ENCODE measurements at regions not wholly inside any gene's neighbourhood (a gene's known extent, or its start where the extent isn't known, plus 50 kb on each side); places are given as distances from the start of the nearest gene placed in this dataset.

DNA sequence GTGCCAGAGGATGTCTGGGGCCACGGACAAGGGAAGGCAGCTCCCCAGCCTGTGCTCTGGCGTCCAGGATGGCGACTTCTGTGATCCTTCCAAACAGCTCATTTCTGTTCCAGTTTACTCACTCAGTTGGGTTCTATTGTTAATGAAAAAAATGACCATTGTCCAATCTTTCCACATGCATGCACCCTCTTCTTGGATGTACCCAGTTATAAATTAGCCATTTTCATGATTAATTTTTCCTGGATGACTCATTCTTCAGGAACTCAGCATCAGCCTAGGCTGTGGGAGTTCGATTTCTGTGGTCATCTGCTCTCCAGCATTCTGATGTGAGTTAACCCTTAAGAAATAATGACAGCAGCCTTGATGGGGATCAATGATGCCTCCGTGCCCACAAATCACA, 926.8 kb downstream of the BCL11B start:
- H3K27me3 ChIP-seq (replicated peaks; ENCODE audit: control insufficient read depth, insufficient read depth, low read length): no peaks in the 10 kb centered on the region
- DNase-seq (ENCODE audit: extremely low read depth, insufficient read length): no peak

GRCh38 chr14:98347686-98348085, 924.3 kb downstream of the BCL11B start:
- TF ChIP-seq, protein P1, sequence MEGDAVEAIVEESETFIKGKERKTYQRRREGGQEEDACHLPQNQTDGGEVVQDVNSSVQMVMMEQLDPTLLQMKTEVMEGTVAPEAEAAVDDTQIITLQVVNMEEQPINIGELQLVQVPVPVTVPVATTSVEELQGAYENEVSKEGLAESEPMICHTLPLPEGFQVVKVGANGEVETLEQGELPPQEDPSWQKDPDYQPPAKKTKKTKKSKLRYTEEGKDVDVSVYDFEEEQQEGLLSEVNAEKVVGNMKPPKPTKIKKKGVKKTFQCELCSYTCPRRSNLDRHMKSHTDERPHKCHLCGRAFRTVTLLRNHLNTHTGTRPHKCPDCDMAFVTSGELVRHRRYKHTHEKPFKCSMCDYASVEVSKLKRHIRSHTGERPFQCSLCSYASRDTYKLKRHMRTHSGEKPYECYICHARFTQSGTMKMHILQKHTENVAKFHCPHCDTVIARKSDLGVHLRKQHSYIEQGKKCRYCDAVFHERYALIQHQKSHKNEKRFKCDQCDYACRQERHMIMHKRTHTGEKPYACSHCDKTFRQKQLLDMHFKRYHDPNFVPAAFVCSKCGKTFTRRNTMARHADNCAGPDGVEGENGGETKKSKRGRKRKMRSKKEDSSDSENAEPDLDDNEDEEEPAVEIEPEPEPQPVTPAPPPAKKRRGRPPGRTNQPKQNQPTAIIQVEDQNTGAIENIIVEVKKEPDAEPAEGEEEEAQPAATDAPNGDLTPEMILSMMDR (IDR thresholded peaks at IDR 0.05; ENCODE audit: insufficient read depth, low read length, poor library complexity, severe bottlenecking): no peak
- Histone ChIP-seq H3K36me3 (ENCODE audit: control insufficient read depth, insufficient read depth, low read length) (no peaks in the 10 kb centered on the region), H3K27me3 (replicated peaks; ENCODE audit: control insufficient read depth, insufficient read depth, low read length) (no peaks in the 10 kb centered on the region), H3K4me3 (replicated peaks; ENCODE audit: low read depth, low read length) (no peak overlapping the region)
- DNase-seq (ENCODE audit: extremely low read depth, insufficient read length): no peak

More for the DNA sequence above, 926.8 kb downstream of the BCL11B start:
- Histone ChIP-seq H3K4me3 (replicated peaks; ENCODE audit: low read depth, low read length) (no peak overlapping the region), H3K36me3 (ENCODE audit: control insufficient read depth, insufficient read depth, low read length) (no peaks in the 10 kb centered on the region)
- TF ChIP-seq, protein P1 (IDR thresholded peaks at IDR 0.05; ENCODE audit: insufficient read depth, low read length, poor library complexity, severe bottlenecking): no peak

DNA sequence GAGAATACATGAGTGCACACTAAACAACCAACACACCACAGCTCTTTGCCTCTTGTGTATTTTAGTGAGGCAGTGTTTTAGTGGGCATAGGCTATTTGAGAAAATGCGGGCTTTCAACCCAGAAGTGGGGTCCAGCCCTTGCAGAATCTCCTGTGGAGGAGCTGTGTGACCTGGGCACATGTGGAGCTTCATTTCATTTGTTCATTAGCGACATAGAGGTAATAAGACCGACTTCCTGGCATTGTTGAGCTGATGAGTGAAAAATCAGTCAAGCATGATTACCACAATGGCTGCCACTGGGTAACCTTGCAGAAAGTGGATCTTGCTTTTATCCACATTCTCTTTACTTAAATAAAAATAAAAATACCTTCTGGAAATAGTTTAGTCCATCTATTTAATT, 923.5 kb downstream of the BCL11B start:
- no peak for DNase-seq (ENCODE audit: extremely low read depth, insufficient read length)
- Histone ChIP-seq H3K4me3 (replicated peaks; ENCODE audit: low read depth, low read length) (no peak overlapping the region), H3K36me3 (ENCODE audit: control insufficient read depth, insufficient read depth, low read length) (no peaks in the 10 kb centered on the region), H3K27me3 (replicated peaks; ENCODE audit: control insufficient read depth, insufficient read depth, low read length) (no peaks in the 10 kb centered on the region)
- TF ChIP-seq, protein P1 (IDR thresholded peaks at IDR 0.05; ENCODE audit: insufficient read depth, low read length, poor library complexity, severe bottlenecking): no peak

- no peak for DNase-seq (ENCODE audit: extremely low read depth, insufficient read length)
- TF ChIP-seq, protein P1 (IDR thresholded peaks at IDR 0.05; ENCODE audit: insufficient read depth, low read length, poor library complexity, severe bottlenecking): no peak
- H3K27me3 ChIP-seq (replicated peaks; ENCODE audit: control insufficient read depth, insufficient read depth, low read length): no peaks in the 10 kb centered on the region
- no peak overlapping the region for H3K4me3 ChIP-seq (replicated peaks; ENCODE audit: low read depth, low read length)
- H3K36me3 ChIP-seq (ENCODE audit: control insufficient read depth, insufficient read depth, low read length): no peaks in the 10 kb centered on the region
These were observed 921.8 kb downstream of the BCL11B start for GRCh38 chr14:98350213-98350612.

GRCh38 chr14:98364961-98365360, 907.0 kb downstream of the BCL11B start:
- Histone ChIP-seq H3K36me3 (ENCODE audit: control insufficient read depth, insufficient read depth, low read length) (no peaks in the 10 kb centered on the region), H3K4me3 (replicated peaks; ENCODE audit: low read depth, low read length) (no peak overlapping the region), H3K27me3 (replicated peaks; ENCODE audit: control insufficient read depth, insufficient read depth, low read length) (no peaks in the 10 kb centered on the region)
- TF ChIP-seq, protein P1 (IDR thresholded peaks at IDR 0.05; ENCODE audit: insufficient read depth, low read length, poor library complexity, severe bottlenecking): no peak
- no peak for DNase-seq (ENCODE audit: extremely low read depth, insufficient read length)

GRCh38 chr14:98366429-98366828, 905.6 kb downstream of the BCL11B start:
- H3K36me3 ChIP-seq (ENCODE audit: control insufficient read depth, insufficient read depth, low read length): no peaks in the 10 kb centered on the region
- H3K27me3 ChIP-seq (replicated peaks; ENCODE audit: control insufficient read depth, insufficient read depth, low read length): no peaks in the 10 kb centered on the region
- DNase-seq (ENCODE audit: extremely low read depth, insufficient read length): no peak
- no peak overlapping the region for H3K4me3 ChIP-seq (replicated peaks; ENCODE audit: low read depth, low read length)
- TF ChIP-seq, protein P1 (IDR thresholded peaks at IDR 0.05; ENCODE audit: insufficient read depth, low read length, poor library complexity, severe bottlenecking): no peak

Data from GM06990 (cell line).